ENCODE measurements at regions not wholly inside any gene's neighbourhood (a gene's known extent, or its start where the extent isn't known, plus 50 kb on each side); places are given as distances from the start of the nearest gene placed in this dataset.

GRCh38 chr3:56878074-56878473 lies 76.3 kb upstream of the ARHGEF3 start:
- intact Hi-C loops (cut with micrococcal nuclease): loop anchor here (2.0 kb wide), 1 partner anchor 39 kb away; no protein-coding TSS in a partner anchor

- intact Hi-C loops (cut with micrococcal nuclease): no loop called here
Observed at GRCh38 chr3:56876916-56877315, 75.2 kb upstream of the ARHGEF3 start.

GRCh38 chr3:56874269-56874668 lies 72.5 kb upstream of the ARHGEF3 start:
- intact Hi-C loops (cut with micrococcal nuclease): no loop called here

GRCh38 chr3:56870436-56870835 lies 68.7 kb upstream of the ARHGEF3 start:
- intact Hi-C loops (cut with micrococcal nuclease): no loop called here

- intact Hi-C loops (cut with micrococcal nuclease): no loop called here
Observed at GRCh38 chr3:56869157-56869889, 67.6 kb upstream of the ARHGEF3 start.

- intact Hi-C loops (cut with micrococcal nuclease): no loop called here
Observed at GRCh38 chr3:56868706-56869105, 67.0 kb upstream of the ARHGEF3 start.

GRCh38 chr3:56867671-56868070 lies 65.9 kb upstream of the ARHGEF3 start:
- intact Hi-C loops (cut with micrococcal nuclease): no loop called here

GRCh38 chr3:56864918-56865524 lies 63.3 kb upstream of the ARHGEF3 start:
- intact Hi-C loops (cut with micrococcal nuclease): loop anchor here (5.0 kb wide), 1 partner anchor 63 kb away; the partner anchor contains the start of gene ARHGEF3

- intact Hi-C loops (cut with micrococcal nuclease): loop anchor here (5.0 kb wide), 1 partner anchor 62 kb away; the partner anchor contains the start of gene ARHGEF3
Observed at GRCh38 chr3:56864090-56864489, 62.3 kb upstream of the ARHGEF3 start.

GRCh38 chr3:56862352-56863062 lies 60.8 kb upstream of the ARHGEF3 start:
- intact Hi-C loops (cut with micrococcal nuclease): loop anchor here (5.0 kb wide), 1 partner anchor 60 kb away; the partner anchor contains the start of gene ARHGEF3

- intact Hi-C loops (cut with micrococcal nuclease): loop anchor here (5.0 kb wide), 1 partner anchor 59 kb away; the partner anchor contains the start of gene ARHGEF3
Observed at GRCh38 chr3:56861511-56861910, 59.8 kb upstream of the ARHGEF3 start.

- intact Hi-C loops (cut with micrococcal nuclease): loop anchor here (5.0 kb wide), 1 partner anchor 59 kb away; the partner anchor contains the start of gene ARHGEF3
Observed at GRCh38 chr3:56860939-56861338, 59.2 kb upstream of the ARHGEF3 start.

- intact Hi-C loops (cut with micrococcal nuclease): loop anchor here (5.0 kb wide), 1 partner anchor 58 kb away; the partner anchor contains the start of gene ARHGEF3
Observed at GRCh38 chr3:56860351-56860750, 58.6 kb upstream of the ARHGEF3 start.

- intact Hi-C loops (cut with micrococcal nuclease): loop anchor here (2.0 to 5.0 kb wide), 2 partner anchors 58 to 129 kb away; no protein-coding TSS in a partner anchor
Observed at GRCh38 chr3:56858331-56858730, 56.6 kb upstream of the ARHGEF3 start.

- intact Hi-C loops (cut with micrococcal nuclease): loop anchor here (5.0 kb wide), 1 partner anchor 130 kb away; no protein-coding TSS in a partner anchor
Observed at GRCh38 chr3:56857178-56857577, 55.4 kb upstream of the ARHGEF3 start.

- intact Hi-C loops (cut with micrococcal nuclease): loop anchor here (5.0 kb wide), 1 partner anchor 131 kb away; no protein-coding TSS in a partner anchor
Observed at GRCh38 chr3:56856752-56857151, 55.0 kb upstream of the ARHGEF3 start.

- intact Hi-C loops (cut with micrococcal nuclease): loop anchor here (5.0 kb wide), 1 partner anchor 131 kb away; no protein-coding TSS in a partner anchor
Observed at GRCh38 chr3:56855856-56856512, 54.2 kb upstream of the ARHGEF3 start.

- intact Hi-C loops (cut with micrococcal nuclease): loop anchor here (5.0 kb wide), 1 partner anchor 132 kb away; no protein-coding TSS in a partner anchor
Observed at GRCh38 chr3:56854856-56855611, 53.3 kb upstream of the ARHGEF3 start.

- intact Hi-C loops (cut with micrococcal nuclease): no loop called here
Observed at GRCh38 chr3:56851966-56852884, 50.5 kb upstream of the ARHGEF3 start.

Measured in T-helper 2 cell treated with Interferon-gamma antibody and Interleukin-4, amounts not matched to agents 100 ng/mL and 5 ng/mL, for 36 hours (primary cell).